HEK293 (cell line): ENCODE measurements at regions not wholly inside any gene's neighbourhood (a gene's known extent, or its start where the extent isn't known, plus 50 kb on each side); places are given as distances from the start of the nearest gene placed in this dataset.

Experiments used
- CTCF ChIA-PET: fragments of 350-600 bp; formaldehyde crosslinking; extraction: SDS; loops from one replicate; lab custom pipeline; 2021; ENCODE audit warnings: antibody characterized with exemption; lab: Yijun Ruan, JAX
- POLR2A ChIA-PET: fragments of 300-600 bp; formaldehyde crosslinking; extraction: SDS; loops from one replicate; lab custom pipeline; 2020; ENCODE audit warnings: antibody characterized with exemption, inconsistent platforms; lab: Yijun Ruan, JAX
- H3K27ac ChIP-seq: fragments of 200-500 bp; sonication (Bioruptor generic); 2 replicates; pipeline ENCODE4 v1.5.1; 2014; ENCODE audit warnings: low read depth, low read length, control low read depth, inconsistent platforms; ENCODE audit errors: extremely low read depth
- H3K36me3 ChIP-seq, 2 experiments: fragments of 200-500 bp in 1 of 2; sonication (Bioruptor generic) in 1 of 2; 1 replicate in 1 of 2; 2 replicates in 1 of 2; pipeline ENCODE4 v1.5.1; 2014 to 2017; ENCODE audit warnings: inconsistent platforms in 2 of 2, low read length in 2 of 2; ENCODE audit not compliant: control insufficient read depth in 2 of 2, insufficient read depth in 1 of 2
- H3K4me1 ChIP-seq: fragments of 200-500 bp; sonication (Bioruptor generic); 2 replicates; pipeline ENCODE4 v1.5.1; 2014; ENCODE audit warnings: mild to moderate bottlenecking, low read length, inconsistent platforms; ENCODE audit not compliant: control insufficient read depth, insufficient read depth
- H3K4me3 ChIP-seq: 2 replicates; pipeline ENCODE4 v1.5.1; 2011; ENCODE audit warnings: low read depth, mild to moderate bottlenecking, control low read depth, low read length, moderate library complexity
- H3K9me3 ChIP-seq: fragments of 200-500 bp; sonication (Bioruptor generic); 2 replicates; pipeline ENCODE4 v1.5.1; 2014; ENCODE audit warnings: low read depth, low read length, inconsistent platforms; ENCODE audit not compliant: control insufficient read depth, insufficient read depth
- BCL6B ChIP-seq: fragments of 450-650 bp; formaldehyde crosslinking; IDR thresholded peaks from 2 replicates; pipeline ENCODE4 v1.5.1; 2017; ENCODE audit warnings: missing biosample characterization, missing genetic modification characterization
- EGR2 ChIP-seq: fragments of 450-650 bp; formaldehyde crosslinking; IDR thresholded peaks from 2 replicates; pipeline ENCODE4 v1.5.1; 2016; ENCODE audit warnings: low read depth, missing biosample characterization, missing genetic modification characterization
- HOXC10 ChIP-seq: sonication (generic); formaldehyde crosslinking; IDR thresholded peaks from 2 replicates; pipeline ENCODE4 v1.8.1; 2023; ENCODE audit warnings: mild to moderate bottlenecking, missing genetic modification reagents
- HOXD13 ChIP-seq: sonication (generic); formaldehyde crosslinking; IDR thresholded peaks from 2 replicates; pipeline ENCODE4 v1.8.0; 2022; ENCODE audit warnings: missing genetic modification reagents, borderline replicate concordance
- KLF9 ChIP-seq: fragments of 450-650 bp; formaldehyde crosslinking; IDR thresholded peaks from 2 replicates; pipeline ENCODE4 v1.5.1; 2016; ENCODE audit warnings: missing biosample characterization, missing genetic modification characterization, low read depth
- MEIS1 ChIP-seq: sonication (generic); formaldehyde crosslinking; IDR thresholded peaks from 2 replicates; pipeline ENCODE4 v1.8.1; 2022; ENCODE audit warnings: missing genetic modification reagents, mild to moderate bottlenecking, borderline replicate concordance
- RBAK ChIP-seq: fragments of 450-650 bp; formaldehyde crosslinking; IDR thresholded peaks from 2 replicates; pipeline ENCODE4 v1.5.1; 2016; ENCODE audit warnings: missing biosample characterization, missing genetic modification characterization
- REST ChIP-seq: fragments of 450-650 bp; formaldehyde crosslinking; IDR thresholded peaks from 2 replicates; pipeline ENCODE4 v1.5.1; 2016; ENCODE audit warnings: missing biosample characterization, missing genetic modification characterization
- YY1 ChIP-seq: fragments of 450-650 bp; formaldehyde crosslinking; IDR thresholded peaks from 2 replicates; pipeline ENCODE4 v1.5.1; 2018; ENCODE audit warnings: missing biosample characterization, missing genetic modification characterization
- ZBTB49 ChIP-seq: fragments of 450-650 bp; formaldehyde crosslinking; IDR thresholded peaks from 2 replicates; pipeline ENCODE4 v1.5.1; 2016; ENCODE audit warnings: missing biosample characterization, missing genetic modification characterization, low read depth
- ZBTB6 ChIP-seq: fragments of 450-650 bp; formaldehyde crosslinking; IDR thresholded peaks from 2 replicates; pipeline ENCODE4 v1.5.1; 2017; ENCODE audit warnings: missing biosample characterization, missing genetic modification characterization
- ZNF10 ChIP-seq: fragments of 450-650 bp; formaldehyde crosslinking; IDR thresholded peaks from 2 replicates; pipeline ENCODE4 v1.5.1; 2017; ENCODE audit warnings: missing biosample characterization, missing genetic modification characterization
- ZNF112 ChIP-seq: fragments of 450-650 bp; formaldehyde crosslinking; IDR thresholded peaks from 2 replicates; pipeline ENCODE4 v1.5.0; 2017; ENCODE audit warnings: missing biosample characterization, missing genetic modification characterization
- ZNF202 ChIP-seq: fragments of 450-650 bp; formaldehyde crosslinking; IDR thresholded peaks from 2 replicates; pipeline ENCODE4 v1.5.1; 2016; ENCODE audit warnings: missing biosample characterization, missing genetic modification characterization, borderline replicate concordance
- ZNF26 ChIP-seq: fragments of 450-650 bp; formaldehyde crosslinking; IDR thresholded peaks from 2 replicates; pipeline ENCODE4 v1.5.1; 2016; ENCODE audit warnings: missing biosample characterization, missing genetic modification characterization
- ZNF302 ChIP-seq: fragments of 450-650 bp; formaldehyde crosslinking; IDR thresholded peaks from 2 replicates; pipeline ENCODE4 v1.5.1; 2016; ENCODE audit warnings: missing biosample characterization, missing genetic modification characterization, low read depth
- ZNF311 ChIP-seq: fragments of 450-650 bp; formaldehyde crosslinking; IDR thresholded peaks from 2 replicates; pipeline ENCODE4 v1.5.1; 2017; ENCODE audit warnings: missing biosample characterization, missing genetic modification characterization, borderline replicate concordance
- ZNF366 ChIP-seq: fragments of 450-650 bp; formaldehyde crosslinking; conservative IDR thresholded peaks from 2 replicates; pipeline ENCODE4 v1.5.1; 2016; ENCODE audit warnings: missing biosample characterization, missing genetic modification characterization
- ZNF398 ChIP-seq: fragments of 450-650 bp; formaldehyde crosslinking; IDR thresholded peaks from 2 replicates; pipeline ENCODE4 v1.5.1; 2017; ENCODE audit warnings: missing biosample characterization, missing genetic modification characterization
- ZNF416 ChIP-seq: fragments of 450-650 bp; formaldehyde crosslinking; IDR thresholded peaks from 2 replicates; pipeline ENCODE4 v1.5.1; 2016; ENCODE audit warnings: missing biosample characterization, missing genetic modification characterization
- ZNF48 ChIP-seq: fragments of 450-650 bp; formaldehyde crosslinking; IDR thresholded peaks from 2 replicates; pipeline ENCODE4 v1.5.1; 2016; ENCODE audit warnings: missing biosample characterization, missing genetic modification characterization
- ZNF677 ChIP-seq: fragments of 450-650 bp; IDR thresholded peaks from 2 replicates; pipeline ENCODE4 v1.5.0; 2018; ENCODE audit warnings: missing biosample characterization, mild to moderate bottlenecking, missing genetic modification characterization, moderate library complexity
- ZNF776 ChIP-seq: fragments of 450-650 bp; formaldehyde crosslinking; IDR thresholded peaks from 2 replicates; pipeline ENCODE4 v1.5.0; 2017; ENCODE audit warnings: missing biosample characterization, missing genetic modification characterization, borderline replicate concordance

GRCh38 chr13:111577208-111577828 lies 256.9 kb downstream of the TEX29 start:
- CTCF ChIA-PET: no interaction called here
- no peak overlapping the region for H3K27ac ChIP-seq
- H3K9me3 ChIP-seq: no peaks in the 10 kb centered on the region
- TF ChIP-seq ZNF202 (tag by site-specific recombination) (no peak), ZBTB6 (no peak), ZNF26 (tag by site-specific recombination) (no peak), ZNF677 (tag by site-specific recombination) (no peak), BCL6B (tag by site-specific recombination) (no peak), ZNF398 (tag by site-specific recombination) (no peak), ZNF302 (no peak), REST (tag by site-specific recombination) (no peak), ZNF776 (tag by site-specific recombination) (no peak), EGR2 (tag by site-specific recombination) (no peak), ZNF416 (tag by site-specific recombination) (no peak), HOXD13 (CRISPR knock-in tag) (no peak), RBAK (tag by site-specific recombination) (no peak)
- H3K4me1 ChIP-seq: no peaks in the 10 kb centered on the region
- POLR2A ChIA-PET: no interaction called here
- H3K36me3 ChIP-seq: no peaks in the 10 kb centered on the region
- no peak overlapping the region for H3K4me3 ChIP-seq

- Histone ChIP-seq H3K4me3 (no peak overlapping the region), H3K27ac (no peak overlapping the region), H3K9me3 (no peaks in the 10 kb centered on the region), H3K36me3 (no peaks in the 10 kb centered on the region), H3K4me1 (no peaks in the 10 kb centered on the region)
- CTCF ChIA-PET: no interaction called here
- POLR2A ChIA-PET: no interaction called here
- TF ChIP-seq MEIS1 (CRISPR knock-in tag) (no peak), ZNF366 (tag by site-specific recombination) (no peak), ZNF48 (tag by site-specific recombination) (no peak), ZNF311 (no peak), ZNF112 (tag by site-specific recombination) (no peak), HOXC10 (no peak), ZNF10 (tag by site-specific recombination) (no peak), KLF9 (tag by site-specific recombination) (no peak), ZBTB49 (tag by site-specific recombination) (no peak), YY1 (no peak)
These were observed 257.6 kb downstream of the TEX29 start for GRCh38 chr13:111577956-111578605.
